ENCODE measurements at regions not wholly inside any gene's neighbourhood (a gene's known extent, or its start where the extent isn't known, plus 50 kb on each side); places are given as distances from the start of the nearest gene placed in this dataset.

DNA sequence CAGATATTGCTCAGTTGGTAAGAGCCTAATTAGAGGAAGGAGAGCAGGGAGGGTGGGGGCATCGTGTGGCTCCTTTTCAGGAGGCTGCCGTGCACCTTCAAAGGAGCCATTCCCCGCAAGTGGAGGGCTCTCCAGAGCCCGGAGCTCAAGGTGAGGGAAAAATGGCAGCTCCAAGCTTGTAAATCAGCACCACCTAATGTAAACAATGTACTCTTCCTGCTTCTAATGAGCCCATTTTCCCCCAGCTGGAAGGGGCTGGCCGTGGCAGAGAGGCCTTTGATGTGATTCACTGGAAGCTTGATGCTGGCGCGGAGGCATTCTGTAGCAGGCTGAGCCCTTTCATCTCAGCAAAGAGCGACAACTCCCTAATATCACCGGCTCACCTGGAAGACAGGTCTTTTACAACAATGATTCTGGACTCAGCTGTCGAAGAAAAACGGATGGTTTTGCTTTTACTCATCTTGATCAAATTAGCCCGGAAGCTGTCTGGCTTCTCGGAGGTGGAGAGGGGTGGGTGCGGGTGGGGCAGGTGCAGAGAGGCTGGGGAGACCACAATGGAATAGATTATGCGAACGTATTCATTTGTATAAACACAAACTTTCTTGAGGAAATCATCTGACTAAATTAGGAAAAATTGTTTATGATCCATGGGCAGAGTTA lies 112.5 kb downstream of the RRAGC start:
- H3K9me3 ChIP-seq (ENCODE audit: control insufficient read depth, insufficient read depth, low read depth, low read length), result no peaks in the 10 kb centered on the region
- no peak overlapping the region for H3K4me3 ChIP-seq (ENCODE audit: low read depth, low read length)
- peaks cover 14% of the 10 kb centered on the region for H3K4me1 ChIP-seq (ENCODE audit: control insufficient read depth, insufficient read depth, low read length)
- H3K9ac ChIP-seq (ENCODE audit: low read length), result no peak overlapping the region
- H3K27me3 ChIP-seq (ENCODE audit: control insufficient read depth, insufficient read depth, low read length), result no peaks in the 10 kb centered on the region
- no peaks in the 10 kb centered on the region for H3K36me3 ChIP-seq (ENCODE audit: control insufficient read depth, insufficient read depth, low read length)
- H3K27ac ChIP-seq (ENCODE audit: low read depth, low read length), result no peak overlapping the region

- Histone ChIP-seq H3K27ac (ENCODE audit: low read depth, low read length) (no peak overlapping the region), H3K4me3 (ENCODE audit: low read depth, low read length) (no peak overlapping the region), H3K9ac (ENCODE audit: low read length) (no peak overlapping the region), H3K36me3 (ENCODE audit: control insufficient read depth, insufficient read depth, low read length) (no peaks in the 10 kb centered on the region), H3K4me1 (ENCODE audit: control insufficient read depth, insufficient read depth, low read length) (peaks cover 15% of the 10 kb centered on the region), H3K9me3 (ENCODE audit: control insufficient read depth, insufficient read depth, low read depth, low read length) (no peaks in the 10 kb centered on the region), H3K27me3 (ENCODE audit: control insufficient read depth, insufficient read depth, low read length) (no peaks in the 10 kb centered on the region)
These were observed 113.1 kb downstream of the RRAGC start for GRCh38 chr1:38746402-38746935.

DNA sequence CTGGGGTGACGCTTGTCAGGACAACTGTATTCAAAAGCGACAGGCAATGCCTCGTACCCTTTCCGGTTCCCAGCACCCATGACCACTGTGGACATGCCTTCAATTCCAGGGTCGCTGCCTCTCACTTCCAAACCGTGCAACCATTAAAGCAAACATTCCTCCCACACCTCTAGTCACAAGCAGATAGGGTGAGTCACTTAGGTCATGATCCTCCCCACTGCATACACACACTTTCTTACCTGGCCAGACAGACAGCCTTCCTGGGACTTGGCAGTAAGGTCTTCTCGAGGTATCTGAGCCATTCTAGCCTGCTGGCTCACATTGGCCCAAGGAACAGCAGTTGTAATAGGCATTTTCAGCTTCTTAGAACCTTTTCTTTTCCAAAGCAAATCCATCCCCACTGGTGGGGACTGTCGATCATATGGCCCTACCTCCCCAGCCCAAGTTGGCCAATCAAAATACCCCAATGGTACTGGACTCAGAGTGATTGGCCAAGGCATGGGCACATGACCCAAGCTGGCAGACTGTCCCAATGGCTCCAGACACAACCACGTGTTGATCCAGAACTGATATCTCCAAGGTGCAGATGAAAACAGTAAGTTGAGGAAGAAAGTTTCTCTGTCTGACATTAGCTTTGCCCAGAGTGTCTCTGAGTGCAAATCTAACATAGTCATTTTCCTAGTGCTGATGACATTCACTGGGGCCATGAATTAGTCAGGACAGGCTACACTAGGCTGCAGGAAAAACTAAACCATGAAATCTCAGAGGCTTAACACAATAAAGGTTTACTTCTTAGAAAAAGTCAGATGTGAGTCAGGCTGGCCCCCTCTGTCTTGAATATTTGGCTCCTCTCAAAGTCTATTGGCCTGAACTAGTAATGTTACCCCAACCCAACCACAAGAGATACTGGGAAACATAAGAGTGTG lies 113.8 kb downstream of the RRAGC start:
- Histone ChIP-seq H3K4me1 (ENCODE audit: control insufficient read depth, insufficient read depth, low read length) (peaks cover 22% of the 10 kb centered on the region), H3K9me3 (ENCODE audit: control insufficient read depth, insufficient read depth, low read depth, low read length) (no peaks in the 10 kb centered on the region), H3K27me3 (ENCODE audit: control insufficient read depth, insufficient read depth, low read length) (no peaks in the 10 kb centered on the region), H3K36me3 (ENCODE audit: control insufficient read depth, insufficient read depth, low read length) (no peaks in the 10 kb centered on the region), H3K4me3 (ENCODE audit: low read depth, low read length) (no peak overlapping the region), H3K9ac (ENCODE audit: low read length) (no peak overlapping the region), H3K27ac (ENCODE audit: low read depth, low read length) (no peak overlapping the region)

- Histone ChIP-seq H3K4me1 (ENCODE audit: control insufficient read depth, insufficient read depth, low read length) (peaks cover 24% of the 10 kb centered on the region), H3K9ac (ENCODE audit: low read length) (no peak overlapping the region), H3K36me3 (ENCODE audit: control insufficient read depth, insufficient read depth, low read length) (no peaks in the 10 kb centered on the region), H3K27me3 (ENCODE audit: control insufficient read depth, insufficient read depth, low read length) (no peaks in the 10 kb centered on the region), H3K27ac (ENCODE audit: low read depth, low read length) (no peak overlapping the region), H3K9me3 (ENCODE audit: control insufficient read depth, insufficient read depth, low read depth, low read length) (no peaks in the 10 kb centered on the region), H3K4me3 (ENCODE audit: low read depth, low read length) (no peak overlapping the region)
These were observed 114.9 kb downstream of the RRAGC start for GRCh38 chr1:38744452-38745350.

- no peak overlapping the region for H3K9ac ChIP-seq (ENCODE audit: low read length)
- no peak overlapping the region for H3K4me3 ChIP-seq (ENCODE audit: low read depth, low read length)
- H3K27ac ChIP-seq (ENCODE audit: low read depth, low read length), result no peak overlapping the region
- no peaks in the 10 kb centered on the region for H3K36me3 ChIP-seq (ENCODE audit: control insufficient read depth, insufficient read depth, low read length)
- H3K9me3 ChIP-seq (ENCODE audit: control insufficient read depth, insufficient read depth, low read depth, low read length), result no peaks in the 10 kb centered on the region
- H3K27me3 ChIP-seq (ENCODE audit: control insufficient read depth, insufficient read depth, low read length), result no peaks in the 10 kb centered on the region
- H3K4me1 ChIP-seq (ENCODE audit: control insufficient read depth, insufficient read depth, low read length), result peaks cover 24% of the 10 kb centered on the region
These were observed 116.4 kb downstream of the RRAGC start for GRCh38 chr1:38743184-38743583.

GRCh38 chr1:38741341-38741740 lies 118.2 kb downstream of the RRAGC start:
- Histone ChIP-seq H3K4me1 (ENCODE audit: control insufficient read depth, insufficient read depth, low read length) (peaks cover 10% of the 10 kb centered on the region), H3K9ac (ENCODE audit: low read length) (no peak overlapping the region), H3K4me3 (ENCODE audit: low read depth, low read length) (no peak overlapping the region), H3K27ac (ENCODE audit: low read depth, low read length) (no peak overlapping the region), H3K9me3 (ENCODE audit: control insufficient read depth, insufficient read depth, low read depth, low read length) (no peaks in the 10 kb centered on the region), H3K36me3 (ENCODE audit: control insufficient read depth, insufficient read depth, low read length) (no peaks in the 10 kb centered on the region), H3K27me3 (ENCODE audit: control insufficient read depth, insufficient read depth, low read length) (no peaks in the 10 kb centered on the region)

GRCh38 chr1:38740487-38740886 lies 119.1 kb downstream of the RRAGC start:
- H3K9ac ChIP-seq (ENCODE audit: low read length), result no peak overlapping the region
- H3K27me3 ChIP-seq (ENCODE audit: control insufficient read depth, insufficient read depth, low read length), result no peaks in the 10 kb centered on the region
- peaks cover 9% of the 10 kb centered on the region; the same call in 1 of the 2 replicates for H3K4me1 ChIP-seq (ENCODE audit: control insufficient read depth, insufficient read depth, low read length)
- no peaks in the 10 kb centered on the region for H3K9me3 ChIP-seq (ENCODE audit: control insufficient read depth, insufficient read depth, low read depth, low read length)
- H3K36me3 ChIP-seq (ENCODE audit: control insufficient read depth, insufficient read depth, low read length), result no peaks in the 10 kb centered on the region
- H3K4me3 ChIP-seq (ENCODE audit: low read depth, low read length), result no peak overlapping the region
- no peak overlapping the region for H3K27ac ChIP-seq (ENCODE audit: low read depth, low read length)

- H3K27me3 ChIP-seq (ENCODE audit: control insufficient read depth, insufficient read depth, low read length), result 0 out of 2 replicates have a peak, but pooled peaks cover 4% of the 10 kb centered on the region
- no peak overlapping the region for H3K4me3 ChIP-seq (ENCODE audit: low read depth, low read length)
- H3K27ac ChIP-seq (ENCODE audit: low read depth, low read length), result no peak overlapping the region
These were observed 121.4 kb downstream of the RRAGC start for GRCh38 chr1:38738207-38738606.

GRCh38 chr1:38736399-38736798 lies 123.2 kb downstream of the RRAGC start:
- H3K27me3 ChIP-seq (ENCODE audit: control insufficient read depth, insufficient read depth, low read length), result 0 out of 2 replicates have a peak, but pooled peaks cover 5% of the 10 kb centered on the region
- H3K4me3 ChIP-seq (ENCODE audit: low read depth, low read length), result no peak overlapping the region
- H3K9ac ChIP-seq (ENCODE audit: low read length), result no peak overlapping the region
- H3K9me3 ChIP-seq (ENCODE audit: control insufficient read depth, insufficient read depth, low read depth, low read length), result no peaks in the 10 kb centered on the region
- H3K36me3 ChIP-seq (ENCODE audit: control insufficient read depth, insufficient read depth, low read length), result no peaks in the 10 kb centered on the region
- no peak overlapping the region for H3K27ac ChIP-seq (ENCODE audit: low read depth, low read length)
- peaks cover 13% of the 10 kb centered on the region for H3K4me1 ChIP-seq (ENCODE audit: control insufficient read depth, insufficient read depth, low read length)

More at GRCh38 chr1:38738207-38738606, 121.4 kb downstream of the RRAGC start:
- no peak overlapping the region for H3K9ac ChIP-seq (ENCODE audit: low read length)
- no peaks in the 10 kb centered on the region for H3K9me3 ChIP-seq (ENCODE audit: control insufficient read depth, insufficient read depth, low read depth, low read length)
- peaks cover 9% of the 10 kb centered on the region; the same call in 1 of the 2 replicates for H3K4me1 ChIP-seq (ENCODE audit: control insufficient read depth, insufficient read depth, low read length)
- no peaks in the 10 kb centered on the region for H3K36me3 ChIP-seq (ENCODE audit: control insufficient read depth, insufficient read depth, low read length)

DNA sequence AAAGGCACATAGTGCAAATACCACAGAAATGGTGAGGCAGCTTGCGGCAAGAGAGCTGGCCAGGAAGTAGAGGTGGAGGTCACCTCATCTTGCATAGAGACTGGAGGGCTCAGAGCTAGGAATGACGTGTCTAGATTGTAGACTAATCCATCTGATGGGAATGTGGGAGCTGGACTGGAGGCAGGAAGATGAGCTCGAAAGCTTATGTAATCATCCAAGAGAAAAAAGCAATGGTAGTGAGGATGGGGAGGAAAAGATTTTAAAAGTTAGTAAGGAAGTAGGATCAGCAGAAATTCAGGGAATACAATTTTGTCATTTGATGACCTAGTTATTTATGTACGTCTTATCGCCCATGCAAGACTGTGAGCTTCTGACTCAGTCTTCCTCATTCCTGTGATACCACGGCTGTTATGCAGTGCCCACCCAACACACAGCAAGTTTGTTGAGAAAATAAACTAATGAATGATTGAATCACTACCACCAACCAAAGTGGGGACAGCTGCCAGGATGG lies 123.9 kb downstream of the RRAGC start:
- H3K27ac ChIP-seq (ENCODE audit: low read depth, low read length), result no peak overlapping the region
- H3K9ac ChIP-seq (ENCODE audit: low read length), result no peak overlapping the region
- H3K36me3 ChIP-seq (ENCODE audit: control insufficient read depth, insufficient read depth, low read length), result no peaks in the 10 kb centered on the region
- peaks cover 9% of the 10 kb centered on the region; the same call in 1 of the 2 replicates for H3K27me3 ChIP-seq (ENCODE audit: control insufficient read depth, insufficient read depth, low read length)
- H3K4me1 ChIP-seq (ENCODE audit: control insufficient read depth, insufficient read depth, low read length), result peaks cover 6% of the 10 kb centered on the region
- no peak overlapping the region for H3K4me3 ChIP-seq (ENCODE audit: low read depth, low read length)
- H3K9me3 ChIP-seq (ENCODE audit: control insufficient read depth, insufficient read depth, low read depth, low read length), result no peaks in the 10 kb centered on the region
